Panc1 (cell line): ENCODE measurements at regions not wholly inside any gene's neighbourhood (a gene's known extent, or its start where the extent isn't known, plus 50 kb on each side); places are given as distances from the start of the nearest gene placed in this dataset.

Experiments
- POLR2AphosphoS5 ChIP-seq: IDR thresholded peaks from 2 replicates; pipeline ENCODE4 v1.6.1; 2012; ENCODE audit warnings: mild to moderate bottlenecking, low read depth, low read length, moderate library complexity
- SIN3A ChIP-seq: IDR thresholded peaks from 2 replicates; pipeline ENCODE4 v1.6.1; 2012; ENCODE audit warnings: low read depth, mild to moderate bottlenecking, low read length, moderate library complexity, borderline replicate concordance; ENCODE audit not compliant: insufficient read depth
- TCF7L2 ChIP-seq: IDR thresholded peaks from 2 replicates; pipeline ENCODE4 v1.6.1; 2011; ENCODE audit warnings: mild to moderate bottlenecking, low read depth, low read length, inconsistent platforms
- TF ChIP-seq, protein P1 (sequence below): fragments of 450-650 bp; IDR thresholded peaks from 2 replicates; pipeline ENCODE4 v1.5.1; 2017; ENCODE audit warnings: mild to moderate bottlenecking

DNA sequence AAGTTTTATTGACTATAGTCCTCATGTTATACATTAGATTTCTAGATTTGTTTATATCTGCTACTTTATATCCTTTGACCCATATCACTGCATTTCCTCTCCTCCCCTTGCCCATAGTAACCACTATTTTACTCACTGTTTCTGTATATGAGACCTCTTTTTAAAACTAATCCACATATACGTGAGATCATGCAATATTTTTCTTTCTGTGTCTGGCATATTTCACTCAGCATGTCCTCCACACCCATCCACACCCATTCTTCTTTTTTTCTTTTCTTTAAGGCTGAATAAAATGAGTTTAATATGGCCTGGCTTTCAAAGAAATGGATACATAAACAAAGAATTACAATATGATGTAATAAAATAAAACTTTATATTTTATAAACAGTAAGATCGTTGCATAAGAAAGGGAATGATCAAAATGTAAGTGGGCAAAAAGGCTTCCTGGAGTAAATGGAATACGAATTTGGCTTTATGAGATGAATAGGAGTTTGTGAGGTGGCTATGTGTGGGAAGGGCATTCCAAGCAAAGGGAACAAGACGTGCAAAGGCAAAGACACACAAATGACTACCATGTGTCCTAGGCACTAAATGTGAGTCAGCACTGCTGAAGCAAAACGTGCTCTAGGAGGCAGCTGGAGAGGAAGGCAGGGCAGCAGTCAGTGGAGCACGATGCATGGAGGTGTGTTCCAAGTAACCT, 53.2 kb upstream of the HIF1A start:
- TF ChIP-seq, protein P1, sequence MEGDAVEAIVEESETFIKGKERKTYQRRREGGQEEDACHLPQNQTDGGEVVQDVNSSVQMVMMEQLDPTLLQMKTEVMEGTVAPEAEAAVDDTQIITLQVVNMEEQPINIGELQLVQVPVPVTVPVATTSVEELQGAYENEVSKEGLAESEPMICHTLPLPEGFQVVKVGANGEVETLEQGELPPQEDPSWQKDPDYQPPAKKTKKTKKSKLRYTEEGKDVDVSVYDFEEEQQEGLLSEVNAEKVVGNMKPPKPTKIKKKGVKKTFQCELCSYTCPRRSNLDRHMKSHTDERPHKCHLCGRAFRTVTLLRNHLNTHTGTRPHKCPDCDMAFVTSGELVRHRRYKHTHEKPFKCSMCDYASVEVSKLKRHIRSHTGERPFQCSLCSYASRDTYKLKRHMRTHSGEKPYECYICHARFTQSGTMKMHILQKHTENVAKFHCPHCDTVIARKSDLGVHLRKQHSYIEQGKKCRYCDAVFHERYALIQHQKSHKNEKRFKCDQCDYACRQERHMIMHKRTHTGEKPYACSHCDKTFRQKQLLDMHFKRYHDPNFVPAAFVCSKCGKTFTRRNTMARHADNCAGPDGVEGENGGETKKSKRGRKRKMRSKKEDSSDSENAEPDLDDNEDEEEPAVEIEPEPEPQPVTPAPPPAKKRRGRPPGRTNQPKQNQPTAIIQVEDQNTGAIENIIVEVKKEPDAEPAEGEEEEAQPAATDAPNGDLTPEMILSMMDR = no peak
- no peak for TF ChIP-seq POLR2AphosphoS5
- no peak for TF ChIP-seq TCF7L2
- no peak for TF ChIP-seq SIN3A
